Heart left ventricle (tissue), 16 donors: ENCODE measurements at regions not wholly inside any gene's neighbourhood (a gene's known extent, or its start where the extent isn't known, plus 50 kb on each side); places are given as distances from the start of the nearest gene placed in this dataset.

ENCODE experiments used
- ATAC-seq, 4 donors: fragments of 200-7000 bp; cut with Tn5 transposase; one replicate each; pipeline ENCODE4 v1.9.1; 2020 to 2022; ENCODE audit warnings: moderate library complexity in 4 of 4, mild to moderate bottlenecking in 3 of 4, moderate number of reproducible peaks in 1 of 4
- DNase-seq, 5 donors: peaks; one replicate each; pipeline ENCODE4 v3.0.0-alpha.2; 2020
- H3K27ac ChIP-seq, 12 donors: fragments of 200-600 bp; sonication (generic) in 4 of 12; one replicate each; pipeline versions ENCODE4 v1.5.0 to v1.8.0; 2016 to 2022; ENCODE audit warnings: mild to moderate bottlenecking in 2 of 12
- H3K27me3 ChIP-seq, 9 donors: fragments of 200-600 bp; sonication (generic) in 2 of 9; one replicate each; pipeline versions ENCODE4 v1.5.1 to v1.8.0; 2016 to 2022; ENCODE audit warnings: mild to moderate bottlenecking in 3 of 9
- H3K36me3 ChIP-seq, 9 donors: fragments of 200-600 bp; sonication (generic) in 2 of 9; one replicate each; pipeline versions ENCODE4 v1.5.0 to v1.8.0; 2018 to 2022; ENCODE audit warnings: mild to moderate bottlenecking in 2 of 9
- H3K4me1 ChIP-seq, 12 donors: fragments of 200-600 bp; sonication (generic) in 4 of 12; one replicate each; pipeline versions ENCODE4 v1.5.0 to v1.8.0; 2016 to 2022; ENCODE audit warnings: mild to moderate bottlenecking in 3 of 12
- H3K4me3 ChIP-seq, 12 donors: fragments of 200-600 bp; sonication (generic) in 4 of 12; one replicate each; pipeline versions ENCODE4 v1.5.0 to v1.8.0; 2017 to 2022; ENCODE audit warnings: mild to moderate bottlenecking in 9 of 12, moderate library complexity in 4 of 12
- H3K9me3 ChIP-seq, 12 donors: fragments of 200-600 bp; sonication (generic) in 4 of 12; one replicate each; pipeline versions ENCODE4 v1.5.0 to v1.8.0; 2016 to 2022; ENCODE audit warnings: mild to moderate bottlenecking in 1 of 12
- CTCF ChIP-seq, 12 donors: fragments of 200-600 bp; sonication (generic) in 4 of 12; IDR thresholded peaks; one replicate each; pipeline versions ENCODE4 v1.5.0 to v1.8.0; 2018 to 2022; ENCODE audit warnings: antibody characterized with exemption in 12 of 12, mild to moderate bottlenecking in 5 of 12
- POLR2A ChIP-seq, 2 donors: fragments of 450-650 bp; IDR thresholded peaks; one replicate each; pipeline ENCODE4 v1.6.1; 2017; ENCODE audit warnings: antibody characterized with exemption in 2 of 2, mild to moderate bottlenecking in 2 of 2, moderate library complexity in 2 of 2
- WGBS, 4 donors: extraction: QIAGEN DNeasy Blood & Tissue Kit in 2 of 4; methylation state at CpG; one replicate each; pipeline versions ENCODE4 v1.1.5 to v1.1.7; 2013 to 2018; 5-methylcytosine and 5-hydroxymethylcytosine counted together
- intact Hi-C, 10 donors: fragments of 100-400 bp; cut with DNase I; formaldehyde crosslinking; loops; one replicate each; pipeline versions ENCODE4 v1.11.1 to v1.14.2; 2022
- donor health status: ischemic (EF 13 %, LVEDD 7.1; RV severe dilation, severe dysfunction).
- donor health status: healthy with polysubstance abuse.
- donor health status: DM: no; HTN: yes; CAD: no.
- donor health status: DM: no; HTN: no; CAD: no.
- donor health status: ischemic (EF 25% LVEDD 6.9; RV normal size, moderate dysfunction).
- donor health status: ischemic (EF 25% LVEDD 5.7; RV mildly dilated, moderate dysfunction).
- donor health status: healthy.
- donor health status: DM: yes; HTN: yes; CAD: no.
- donor health status: ischemic (EF 35%, LVEDD 5.7; RV mildly dilated, moderate dysfunction).
- donor health status: nonischemic (EF 11% LVEDD 7.7; RV severe dilation, severe dysfunction).
- donor health status: DM: yes; HTN: yes; CAD: no.
- donor health status: PGD.
- donor health status: ischemic (EF 29% LVEDD 5.4; RV normal size, mild dysfunction).
- donor health status: nonischemic (EF 23%, LVEDD 6.1; RV moderate dilation, normal function).

GRCh38 chr5:21238786-21239185 lies 1250.8 kb upstream of the CDH18 start:
- Histone ChIP-seq H3K27me3 (no peaks in the 10 kb centered on the region), H3K36me3 (no peaks in the 10 kb centered on the region), H3K9me3 (no peaks in the 10 kb centered on the region), H3K4me3 (no peak overlapping the region), H3K27ac (no peak overlapping the region), H3K4me1 (peaks cover 0 to 16% (median 0%) of the 10 kb centered on the region in 12 donors)
- WGBS, 4 donors = 49 to 60% (median 50%) methylated on average over 4 of the region's 4 CpGs
- TF ChIP-seq POLR2A (IDR thresholded peaks at IDR 0.05) (no peak), CTCF (IDR thresholded peaks at IDR 0.05) (no peak)
- intact Hi-C loops = no loop called here
- DNase-seq (no peak), ATAC-seq (no peak)

GRCh38 chr5:21237461-21237860 lies 1249.5 kb upstream of the CDH18 start:
- no peaks in the 10 kb centered on the region for H3K27me3 ChIP-seq
- intact Hi-C loops = no loop called here
- H3K36me3 ChIP-seq = no peaks in the 10 kb centered on the region
- ATAC-seq (peak in 1 of 4 donors; percentile 35), DNase-seq (no peak)
- H3K9me3 ChIP-seq = no peaks in the 10 kb centered on the region
- H3K27ac ChIP-seq = peak overlapping the region in 3 of 12 donors; percentile 8 to 42 (median 36)
- peaks cover 0 to 16% (median 0%) of the 10 kb centered on the region in 12 donors for H3K4me1 ChIP-seq
- TF ChIP-seq POLR2A (IDR thresholded peaks at IDR 0.05) (no peak), CTCF (IDR thresholded peaks at IDR 0.05) (no peak)
- 23 to 49% (median 35%) methylated on average over 1 of the region's 1 CpG for WGBS, 4 donors
- no peak overlapping the region for H3K4me3 ChIP-seq

DNA sequence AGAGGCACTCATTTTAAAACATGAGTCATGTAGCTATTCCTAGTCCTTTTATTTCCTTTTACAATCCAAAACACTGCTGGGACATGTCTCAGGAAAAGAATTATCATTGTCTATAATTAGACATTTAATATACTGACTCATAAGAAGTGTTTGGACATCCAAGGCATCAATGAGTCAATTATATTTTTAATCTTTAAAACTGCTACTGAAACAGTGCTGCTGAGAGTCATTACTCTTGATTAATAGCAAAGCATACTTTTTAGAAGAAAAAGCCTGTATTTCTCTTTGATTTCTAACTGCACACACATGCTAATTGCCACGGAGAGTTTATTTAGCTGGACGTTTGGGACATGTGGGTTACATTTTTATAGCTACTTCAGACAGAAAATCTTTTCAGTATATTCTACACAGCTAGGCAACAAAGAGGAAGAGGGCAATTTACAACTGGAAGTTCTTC lies 1249.0 kb upstream of the CDH18 start:
- Histone ChIP-seq H3K9me3 (no peaks in the 10 kb centered on the region), H3K27ac (peak overlapping the region in 5 of 12 donors; percentile 8 to 50 (median 41)), H3K4me1 (peaks cover 0 to 16% (median 0%) of the 10 kb centered on the region in 12 donors), H3K27me3 (no peaks in the 10 kb centered on the region), H3K4me3 (no peak overlapping the region), H3K36me3 (no peaks in the 10 kb centered on the region)
- intact Hi-C loops = no loop called here
- TF ChIP-seq CTCF (IDR thresholded peaks at IDR 0.05) (no peak), POLR2A (IDR thresholded peaks at IDR 0.05) (no peak)
- 22 to 37% (median 26%) methylated on average over 2 of the region's 2 CpGs for WGBS, 4 donors
- DNase-seq (no peak), ATAC-seq (peak; percentile 79 to 95 (median 84))

DNA sequence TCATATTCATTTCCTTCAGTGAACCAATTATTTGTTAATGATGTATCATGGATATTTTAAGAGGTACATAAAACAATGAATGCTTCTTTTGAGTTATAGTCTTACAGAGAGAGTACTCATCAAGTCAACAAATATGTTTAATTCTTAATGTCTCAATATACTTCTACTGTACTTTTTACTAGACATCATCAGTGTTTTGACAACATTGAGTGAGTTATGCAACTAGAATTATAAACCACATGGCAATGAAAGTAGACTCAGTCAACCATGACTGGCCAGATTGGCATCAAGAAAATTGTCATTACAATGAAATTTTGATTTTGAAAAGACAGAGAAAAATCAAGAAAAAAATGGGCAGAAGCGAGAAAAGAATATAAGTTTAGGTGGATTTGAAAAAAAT lies 1248.1 kb upstream of the CDH18 start:
- Histone ChIP-seq H3K27me3 (no peaks in the 10 kb centered on the region), H3K9me3 (no peaks in the 10 kb centered on the region), H3K27ac (peak overlapping the region in 1 of 12 donors; percentile 41), H3K36me3 (no peaks in the 10 kb centered on the region), H3K4me3 (no peak overlapping the region), H3K4me1 (peaks cover 0 to 16% (median 0%) of the 10 kb centered on the region in 12 donors)
- no peak for TF ChIP-seq POLR2A (IDR thresholded peaks at IDR 0.05)
- no peak for TF ChIP-seq CTCF (IDR thresholded peaks at IDR 0.05)
- ATAC-seq = no peak
- intact Hi-C loops = no loop called here
- 84 to 91% (median 90%) methylated on average over 1 of the region's 1 CpG for WGBS, 4 donors
- DNase-seq = no peak
